ENCODE measurements at regions not wholly inside any gene's neighbourhood (a gene's known extent, or its start where the extent isn't known, plus 50 kb on each side); places are given as distances from the start of the nearest gene placed in this dataset.
"Not testable (repeated sequence)": the region's sequence is repeated elsewhere in the genome, so short reads cannot be mapped to it uniquely, and the experiment has no call there.

DNA sequence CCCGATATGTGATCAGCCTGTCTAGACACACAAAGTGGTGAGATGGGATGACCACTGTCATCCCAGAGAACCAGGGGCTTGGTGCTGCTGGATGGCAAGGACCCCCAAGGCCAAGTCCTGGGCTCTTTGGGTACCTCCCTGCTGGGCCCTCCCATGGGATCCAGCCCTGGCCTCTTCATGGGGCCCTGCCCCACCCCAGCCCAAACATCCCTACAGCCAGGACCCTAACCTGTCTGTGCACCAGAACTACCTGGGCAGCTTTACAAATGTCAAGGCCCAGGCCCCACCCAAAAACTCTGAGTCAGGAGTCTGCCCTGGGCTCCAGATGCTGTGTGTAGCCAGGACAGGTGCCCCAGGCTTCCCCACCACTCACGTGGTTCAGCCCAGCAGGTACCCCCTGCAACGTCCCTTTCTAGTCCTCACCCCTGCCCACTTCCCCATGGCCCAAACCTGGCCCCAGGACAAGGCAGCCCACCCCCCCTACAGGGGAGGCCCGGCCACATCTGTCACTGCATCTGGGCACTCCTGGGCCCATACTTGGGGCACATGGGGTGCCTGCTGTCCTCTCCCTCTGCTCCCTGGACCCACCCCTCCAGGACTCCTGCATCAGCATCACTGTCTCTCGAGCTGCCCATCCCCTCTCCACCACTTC, 233.5 kb downstream of the TUBA3C start:
- no peak for DNase-seq

GRCh38 chr13:18947376-18947977, 234.1 kb downstream of the TUBA3C start:
- no peak for DNase-seq

GRCh38 chr13:18946738-18947137, 234.9 kb downstream of the TUBA3C start:
- DNase-seq, result no peak

DNA sequence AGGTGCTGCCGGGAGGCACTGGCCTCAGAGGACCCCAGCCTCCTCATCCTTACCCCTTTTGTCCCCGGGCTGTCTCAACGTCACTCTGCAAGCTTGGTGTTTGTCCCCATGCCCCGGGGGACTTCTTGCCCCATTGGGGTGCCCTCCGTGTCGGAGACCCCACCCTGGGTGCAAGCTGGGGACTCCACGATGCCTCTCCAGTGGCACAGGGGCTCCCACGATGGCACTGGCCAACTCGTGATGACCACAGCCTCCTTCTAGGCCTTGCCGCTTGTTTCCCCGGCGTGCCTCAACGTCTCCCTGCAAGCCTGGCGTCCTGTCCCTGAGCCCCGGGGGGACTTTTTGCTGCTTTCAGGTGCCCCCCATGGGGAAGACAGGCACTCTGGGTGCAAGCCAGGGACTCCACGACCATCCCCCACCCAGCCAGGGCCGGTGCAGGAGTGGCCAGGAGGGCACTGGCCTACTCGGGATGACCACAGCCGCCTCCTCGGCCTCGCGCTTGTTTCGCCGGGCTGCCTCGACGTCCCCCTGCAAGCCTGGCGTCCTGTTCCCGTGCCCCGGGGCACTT, 237.0 kb downstream of the TUBA3C start:
- no peak for DNase-seq

GRCh38 chr13:18943721-18944391, 237.8 kb downstream of the TUBA3C start:
- DNase-seq, result no peak

DNA sequence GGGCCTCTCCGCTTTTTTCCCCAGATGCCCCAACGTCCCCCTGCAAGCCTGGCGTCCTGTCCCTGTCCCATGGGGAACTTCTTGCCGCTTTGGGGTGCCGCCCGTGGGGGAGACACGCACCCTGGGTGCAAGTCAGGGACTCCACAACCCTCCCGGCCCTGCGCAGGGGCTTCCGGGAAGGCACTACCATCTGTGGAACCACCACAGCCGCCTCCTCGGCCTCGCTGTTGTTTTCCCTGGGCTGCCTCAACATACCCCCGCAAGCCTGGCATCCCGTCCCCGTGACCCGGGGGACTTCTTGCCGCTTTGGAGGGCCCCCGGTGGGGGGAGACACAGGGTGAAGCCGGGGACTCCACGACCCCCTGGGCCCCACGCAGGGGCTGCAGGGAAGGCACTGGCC, 238.4 kb downstream of the TUBA3C start:
- DNase-seq, result no peak

DNA sequence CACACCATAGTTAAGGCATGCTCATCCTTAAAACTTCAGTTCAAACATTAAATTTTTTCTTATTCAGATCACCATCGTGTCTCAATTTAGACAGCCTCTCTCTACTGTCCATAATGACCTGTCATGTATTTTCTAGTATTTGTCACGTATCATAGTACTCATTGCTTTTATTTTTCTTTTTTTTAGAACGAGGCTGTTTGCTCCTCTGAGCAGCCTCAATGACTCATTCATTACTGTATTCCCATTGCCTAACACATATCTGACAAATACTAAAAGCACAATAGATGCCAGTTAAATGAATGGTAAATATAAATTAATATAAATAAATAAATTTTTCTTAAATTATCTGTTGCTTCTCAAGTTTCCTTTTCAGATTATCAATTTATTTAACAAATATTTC, 245.5 kb downstream of the TUBA3C start:
- no peak for DNase-seq

GRCh38 chr13:18921063-18921462, 260.6 kb downstream of the TUBA3C start:
- DNase-seq, result no peak

DNA sequence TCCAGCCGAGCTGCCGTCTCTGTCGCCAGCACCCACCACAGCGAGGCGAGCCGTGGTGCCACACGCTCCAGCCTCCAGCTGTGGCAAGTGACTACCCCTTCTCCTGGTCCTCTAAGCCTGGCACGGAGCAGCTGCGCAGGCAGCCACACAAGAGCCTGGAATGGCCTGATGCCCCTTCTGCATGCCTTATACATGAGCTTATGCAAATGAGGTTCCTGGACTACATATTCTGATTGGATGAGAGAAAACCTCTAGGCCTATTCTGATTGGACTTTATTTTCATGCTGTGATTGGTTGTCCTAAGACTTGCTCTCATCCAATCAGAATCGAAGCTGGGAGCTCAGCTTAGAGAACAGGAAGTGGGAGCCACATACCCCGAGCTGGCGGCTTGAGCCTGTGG, 276.5 kb downstream of the TUBA3C start:
- not testable (repeated sequence) for DNase-seq

DNA sequence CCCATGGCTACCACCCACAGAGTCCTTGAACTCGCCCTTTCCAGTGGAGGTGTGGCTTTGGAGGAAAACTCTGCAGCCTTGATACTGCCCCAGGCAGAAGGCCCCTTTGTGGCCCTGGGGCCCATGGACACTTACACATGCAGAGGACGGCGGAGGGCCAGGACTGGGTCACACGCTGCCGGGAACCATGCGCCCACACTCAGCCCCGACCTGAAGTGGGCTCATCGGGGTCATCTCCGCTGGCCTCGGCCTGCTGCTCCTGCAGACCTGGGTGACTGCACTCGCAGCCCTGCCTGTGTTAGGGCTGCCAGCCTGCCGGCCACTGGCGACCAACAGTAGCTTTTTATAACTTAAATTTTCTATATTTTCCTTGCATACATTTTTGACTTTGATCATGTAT, 286.2 kb downstream of the TUBA3C start:
- DNase-seq, result not testable (repeated sequence)

DNA sequence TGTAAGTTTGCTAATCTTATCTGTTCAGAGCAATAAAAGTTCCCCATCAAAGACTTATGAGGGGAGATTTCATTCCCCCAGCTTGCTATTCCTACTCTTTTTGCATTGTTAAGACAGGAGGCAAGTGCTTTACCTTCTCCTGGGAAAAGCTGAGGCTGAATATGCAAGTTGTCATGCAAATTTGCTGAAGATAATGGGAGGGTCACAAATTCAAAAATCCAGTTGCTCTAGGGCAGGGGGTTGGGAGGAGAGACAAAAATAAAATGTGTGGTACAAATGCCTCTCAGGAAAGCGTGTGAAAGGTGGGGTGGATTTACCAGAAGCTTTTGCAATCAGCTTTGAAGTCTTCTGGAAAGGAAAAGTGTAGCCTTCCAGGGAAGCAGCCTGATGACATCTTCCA, 290.4 kb downstream of the TUBA3C start:
- DNase-seq, result not testable (repeated sequence)

DNA sequence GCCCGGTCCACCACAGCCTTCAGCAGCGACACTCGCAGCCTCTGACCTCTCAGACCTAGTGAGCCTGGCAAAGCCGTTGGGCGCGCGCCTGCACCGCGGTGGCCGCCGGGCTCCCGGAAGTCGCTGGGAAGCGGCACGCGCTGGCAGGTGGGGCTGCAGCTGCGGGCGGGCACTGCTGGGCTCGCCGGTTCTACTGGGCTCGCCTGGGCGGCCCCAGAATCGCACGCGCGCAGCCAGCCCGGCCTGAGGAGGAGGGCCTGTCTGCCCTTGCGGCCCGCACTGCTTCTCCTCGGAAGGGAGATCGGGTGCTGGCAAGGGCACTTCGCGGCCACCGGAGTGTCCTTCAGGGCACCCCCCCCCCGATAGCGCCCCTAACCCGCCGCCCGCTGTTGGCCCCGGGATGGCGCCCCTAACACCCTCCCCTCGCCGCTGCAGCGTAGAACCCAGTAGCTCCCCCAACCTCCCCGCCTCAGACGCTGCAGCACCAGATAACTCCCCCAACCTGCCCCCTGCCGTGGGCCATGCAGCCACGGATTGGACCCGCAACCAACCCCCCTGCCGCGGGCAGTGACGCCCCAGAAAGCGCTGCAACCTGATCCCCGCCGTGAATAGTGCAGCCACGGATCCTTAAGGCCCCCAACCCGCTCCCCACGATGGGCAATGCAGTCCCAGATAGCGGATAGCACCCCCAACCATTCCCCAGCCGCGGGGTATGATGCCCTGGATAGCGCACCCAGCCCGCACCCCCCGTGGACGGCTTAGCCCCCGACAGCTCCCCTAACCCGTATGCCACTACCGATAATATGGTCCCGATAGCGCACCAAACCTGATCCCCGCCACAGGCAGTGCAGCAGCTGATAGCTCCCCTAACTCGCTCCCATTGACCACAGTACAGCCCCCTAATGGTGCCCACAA, 306.5 kb downstream of the TUBA3C start:
- DNase-seq, result not testable (repeated sequence)

DNA sequence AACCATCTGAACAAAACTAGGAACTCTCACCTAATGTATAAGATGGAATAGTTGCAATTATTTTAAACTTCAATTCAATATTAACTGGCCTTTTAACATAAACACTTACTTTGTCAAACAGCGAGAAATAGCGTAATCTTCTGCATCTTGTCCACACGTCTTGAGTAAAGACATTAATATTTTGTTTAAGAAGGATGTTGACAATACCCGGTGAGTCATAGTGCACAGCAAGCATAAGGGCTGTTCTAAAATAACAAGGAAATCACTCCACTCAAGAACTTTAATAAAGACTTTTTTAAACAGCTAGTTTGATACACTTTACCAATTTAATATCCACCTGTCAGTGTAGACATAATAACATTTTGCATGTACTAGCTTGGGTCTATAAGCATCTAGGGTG, 311.1 kb downstream of the TUBA3C start:
- not testable (repeated sequence) for DNase-seq

DNA sequence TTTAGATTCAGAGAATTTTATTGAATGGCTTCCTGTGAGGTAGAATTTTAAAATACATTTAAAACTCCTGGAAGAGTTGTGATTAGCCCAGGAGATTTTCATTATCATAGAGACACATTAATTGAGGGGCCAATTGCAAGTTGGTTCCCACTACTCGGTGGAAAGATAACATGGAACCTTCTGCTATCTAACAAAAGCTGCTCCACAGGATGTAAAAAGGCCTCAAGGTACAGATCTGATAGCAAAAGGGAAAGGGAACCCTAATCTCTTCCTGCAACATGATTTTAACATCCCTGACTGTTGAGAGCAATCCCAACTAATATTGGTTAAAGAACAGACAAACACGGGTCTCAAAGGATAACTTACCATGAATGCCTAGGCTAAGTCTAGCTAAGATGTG, 312.3 kb downstream of the TUBA3C start:
- not testable (repeated sequence) for DNase-seq

DNA sequence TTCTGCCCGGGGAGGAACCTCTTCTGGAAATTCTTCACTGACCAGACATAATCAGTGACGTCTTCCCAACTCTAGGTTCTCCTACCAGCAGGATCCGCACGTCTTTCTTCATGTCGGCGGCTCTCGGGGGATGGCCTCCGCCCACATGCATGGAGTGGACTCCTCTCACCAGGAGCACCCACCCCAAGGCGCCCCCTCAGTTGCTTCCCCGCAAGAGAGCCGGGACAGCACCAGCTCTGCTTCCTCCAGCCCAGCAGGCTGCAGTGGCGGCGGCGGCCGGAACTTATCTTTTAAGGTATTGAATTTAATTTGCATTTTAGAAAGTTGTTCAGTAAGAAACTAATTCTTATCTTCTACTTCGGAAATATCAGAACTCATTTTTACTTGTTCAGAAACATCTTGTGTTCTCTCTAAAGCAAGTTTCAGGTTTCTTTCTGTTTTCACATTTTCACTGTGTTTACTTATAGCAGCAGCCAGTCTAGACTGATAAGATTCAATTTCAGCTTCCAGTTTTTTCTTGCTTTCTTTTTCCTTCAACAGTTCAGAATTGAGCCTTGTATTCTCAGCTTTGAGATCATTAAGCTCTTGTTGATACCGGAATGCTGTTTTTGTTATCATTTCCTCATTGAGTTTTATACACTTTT, 343.5 kb downstream of the TUBA3C start:
- not testable (repeated sequence) for DNase-seq

DNA sequence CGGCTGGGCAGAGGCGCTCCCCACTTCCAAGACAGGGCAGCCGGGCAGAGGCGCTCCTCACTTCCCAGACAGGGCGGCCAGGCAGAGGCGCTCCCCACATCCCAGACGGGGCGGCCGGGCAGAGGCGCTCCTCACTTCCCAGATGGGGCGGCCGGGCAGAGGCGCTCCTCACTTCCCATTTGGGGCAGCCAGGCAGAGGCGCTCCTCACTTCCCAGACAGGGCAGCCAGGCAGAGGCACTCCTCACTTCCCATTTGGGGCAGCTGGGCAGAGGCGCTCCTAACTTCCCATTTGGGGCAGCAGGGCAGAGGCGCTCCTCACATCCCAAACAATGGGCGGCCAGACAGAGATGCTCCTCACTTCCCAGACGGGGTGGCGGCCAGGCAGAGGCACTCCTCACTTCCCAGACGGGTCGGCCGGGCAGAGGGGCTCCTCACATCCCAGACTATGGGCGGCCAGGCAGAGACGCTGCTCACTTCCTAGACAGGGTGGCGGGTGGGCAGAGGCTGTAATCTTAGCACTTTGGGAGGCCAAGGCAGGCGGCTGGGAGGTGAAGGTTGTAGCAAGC, 344.4 kb downstream of the TUBA3C start:
- DNase-seq, result not testable (repeated sequence)

GRCh38 chr13:18836371-18837178, 345.0 kb downstream of the TUBA3C start:
- DNase-seq, result not testable (repeated sequence)

- not testable (repeated sequence) for DNase-seq
Observed at GRCh38 chr13:18835754-18836153, 345.9 kb downstream of the TUBA3C start.

DNA sequence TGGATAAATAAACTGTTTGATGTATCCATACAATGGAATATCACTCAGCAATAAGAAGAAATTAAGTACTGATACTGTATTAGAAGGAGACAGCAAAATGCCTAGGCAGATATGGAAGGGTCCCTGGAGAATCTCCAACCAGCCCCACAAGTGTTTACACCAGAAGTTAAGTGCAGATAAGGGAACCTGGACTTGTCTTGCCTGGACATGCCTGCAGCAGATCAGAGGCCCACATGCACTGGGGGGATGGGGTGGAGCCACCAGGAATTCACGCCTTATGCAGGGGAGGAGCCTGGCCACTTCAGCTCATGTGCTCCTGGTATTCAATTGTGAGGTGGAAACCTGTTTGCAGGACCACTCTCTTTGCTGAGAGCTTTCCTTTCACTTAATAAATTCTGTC, 356.9 kb downstream of the TUBA3C start:
- not testable (repeated sequence) for DNase-seq

DNA sequence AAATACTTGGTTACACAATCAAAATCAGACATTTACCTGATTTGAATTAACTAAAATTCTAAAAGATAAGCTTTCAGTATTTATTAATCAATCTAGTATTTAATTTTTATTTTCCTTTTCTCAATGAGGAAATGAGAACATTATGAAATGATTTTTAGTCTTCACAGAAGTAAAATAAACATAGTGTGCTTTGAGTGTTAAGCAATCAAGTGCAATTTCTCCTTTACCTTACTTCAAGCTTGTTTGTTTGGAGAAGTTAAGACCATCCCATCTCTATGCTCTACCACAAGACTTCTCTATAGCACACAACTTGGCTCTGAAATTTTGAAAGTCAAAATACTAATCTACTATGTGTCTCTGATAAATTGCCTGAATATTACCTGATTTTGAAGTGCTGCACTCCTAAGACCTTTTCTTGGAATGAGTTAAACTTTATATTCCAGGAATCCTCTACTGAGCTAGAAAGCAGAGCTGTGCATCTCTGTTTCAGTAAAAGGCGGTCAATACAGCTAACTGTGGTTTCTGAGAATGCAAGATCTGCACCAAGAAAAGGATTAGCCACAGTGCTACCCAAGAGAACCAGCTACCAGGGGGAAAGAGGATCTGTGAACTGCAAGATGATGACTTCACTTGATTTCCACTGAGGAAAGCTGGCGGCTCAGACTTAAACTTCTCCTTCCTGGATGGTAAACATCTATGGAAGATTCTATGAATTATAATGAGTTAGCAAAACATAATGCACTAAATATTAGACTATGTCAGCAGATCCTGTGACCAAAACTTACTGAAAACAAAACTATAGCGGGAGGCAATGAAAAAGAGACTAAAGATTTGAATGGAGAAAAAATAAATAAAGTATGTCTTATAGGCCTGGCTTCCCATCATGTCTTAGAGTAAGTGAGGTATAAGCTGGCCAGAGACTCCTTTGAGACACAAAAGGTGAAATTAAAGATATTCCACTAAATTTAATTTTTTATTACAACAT, 358.7 kb downstream of the TUBA3C start:
- not testable (repeated sequence) for DNase-seq

All from stimulated activated CD4-positive, alpha-beta T cell treated with anti-CD3 and anti-CD28 coated beads, Interleukin-1b, Interleukin-23, amount 100 ng/mL, for 48 hours (primary cell).